GM10248 (cell line): ENCODE measurements at regions not wholly inside any gene's neighbourhood (a gene's known extent, or its start where the extent isn't known, plus 50 kb on each side); places are given as distances from the start of the nearest gene placed in this dataset.

Experiments
- CTCF ChIA-PET: fragments of 300-600 bp; sonication (Branson Sonifier 250); formaldehyde crosslinking; extraction: SDS; loops from one replicate; lab custom pipeline; 2021; ENCODE audit warnings: antibody characterized with exemption; lab: Yijun Ruan, JAX
- POLR2A ChIA-PET: fragments of 350-650 bp; sonication (Branson Sonifier 250); formaldehyde crosslinking; extraction: SDS; loops from one replicate; lab custom pipeline; 2020; ENCODE audit warnings: antibody characterized with exemption; lab: Yijun Ruan, JAX
- DNase-seq: peaks from one replicate; pipeline ENCODE4 v3.0.0; 2012; ENCODE audit errors: extremely low spot score
- CTCF ChIP-seq: IDR thresholded peaks from 2 replicates; pipeline ENCODE4 v1.5.1; 2012; ENCODE audit warnings: mild to moderate bottlenecking, low read depth; ENCODE audit errors: extremely low read depth, missing control alignments, control extremely low read depth

- CTCF ChIA-PET = no interaction called here
Measured at GRCh38 chr9:118302721-118303120, 598.5 kb downstream of the TLR4 start.

GRCh38 chr9:118303216-118303615 is 599.0 kb downstream of the TLR4 start:
- TF ChIP-seq CTCF = no peak

More at GRCh38 chr9:118302721-118303120, 598.5 kb downstream of the TLR4 start:
- POLR2A ChIA-PET = no interaction called here
- no peak for DNase-seq
- no peak for TF ChIP-seq CTCF

GRCh38 chr9:118305331-118305730 is 601.1 kb downstream of the TLR4 start:
- ChIA-PET POLR2A (no interaction called here), CTCF (no interaction called here)
- no peak for DNase-seq
- no peak for TF ChIP-seq CTCF

More at GRCh38 chr9:118303216-118303615, 599.0 kb downstream of the TLR4 start:
- CTCF ChIA-PET = interaction anchor here (1.1 to 1.3 kb wide), 3 partner anchors 11 to 20 kb away, joined by 3 read pairs; no protein-coding TSS in a partner anchor
- POLR2A ChIA-PET = no interaction called here
- no peak for DNase-seq

- no peak for TF ChIP-seq CTCF
- POLR2A ChIA-PET = no interaction called here
- DNase-seq = no peak
- CTCF ChIA-PET = no interaction called here
Measured at GRCh38 chr9:118306801-118307200, 602.6 kb downstream of the TLR4 start.

GRCh38 chr9:118313965-118314364 is 609.8 kb downstream of the TLR4 start:
- no peak for DNase-seq
- POLR2A ChIA-PET = no interaction called here
- TF ChIP-seq CTCF = no peak
- CTCF ChIA-PET = interaction anchor here (0.9 to 1.1 kb wide), 2 partner anchors 9 to 10 kb away, joined by 3 read pairs; no protein-coding TSS in a partner anchor

GRCh38 chr9:118316831-118317343 is 612.7 kb downstream of the TLR4 start:
- DNase-seq = no peak
- ChIA-PET POLR2A (no interaction called here), CTCF (interaction anchor here (1.8 kb wide), 1 partner anchor 20 kb away, joined by 3 read pairs; no protein-coding TSS in a partner anchor)
- no peak for TF ChIP-seq CTCF
